ENCODE measurements at regions not wholly inside any gene's neighbourhood (a gene's known extent, or its start where the extent isn't known, plus 50 kb on each side); places are given as distances from the start of the nearest gene placed in this dataset.

DNA sequence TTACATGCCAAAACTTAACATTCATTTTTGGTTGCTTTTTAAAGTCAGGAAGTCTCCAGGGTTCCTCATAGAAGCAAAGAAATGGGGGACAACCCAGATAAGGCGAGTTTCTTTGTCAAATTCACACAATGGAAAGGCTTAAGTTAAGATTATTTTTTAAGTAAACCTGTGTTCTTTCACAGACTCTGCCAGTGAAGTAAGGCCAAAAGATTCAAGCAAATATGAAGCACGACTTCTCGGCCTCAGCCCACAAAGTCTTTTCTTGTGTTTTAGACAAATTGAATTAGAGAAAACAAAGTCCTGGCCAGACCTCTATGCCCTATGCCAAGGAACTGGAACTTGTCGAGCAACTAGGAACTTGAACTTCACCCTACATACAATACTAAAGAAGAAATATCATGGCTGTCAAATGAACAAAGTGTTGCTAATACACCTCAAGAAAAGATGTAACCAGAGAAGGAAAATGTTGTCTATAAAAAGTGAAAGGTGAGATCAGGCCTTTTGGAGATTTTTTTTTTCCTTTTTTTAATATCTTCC lies 540.0 kb upstream of the JARID2 start:
- Mint-ChIP-seq H3K27me3 (no peaks in the 10 kb centered on the region), H3K4me3 (no peak overlapping the region), H3K9me3 (peaks cover 0 to 4% (median 0%) of the 10 kb centered on the region in 3 donors), H3K27ac (no peak overlapping the region), H3K4me1 (peaks cover 5 to 13% (median 8%) of the 10 kb centered on the region in 3 donors), H3K36me3 (peaks cover 7% of the 10 kb centered on the region)

DNA sequence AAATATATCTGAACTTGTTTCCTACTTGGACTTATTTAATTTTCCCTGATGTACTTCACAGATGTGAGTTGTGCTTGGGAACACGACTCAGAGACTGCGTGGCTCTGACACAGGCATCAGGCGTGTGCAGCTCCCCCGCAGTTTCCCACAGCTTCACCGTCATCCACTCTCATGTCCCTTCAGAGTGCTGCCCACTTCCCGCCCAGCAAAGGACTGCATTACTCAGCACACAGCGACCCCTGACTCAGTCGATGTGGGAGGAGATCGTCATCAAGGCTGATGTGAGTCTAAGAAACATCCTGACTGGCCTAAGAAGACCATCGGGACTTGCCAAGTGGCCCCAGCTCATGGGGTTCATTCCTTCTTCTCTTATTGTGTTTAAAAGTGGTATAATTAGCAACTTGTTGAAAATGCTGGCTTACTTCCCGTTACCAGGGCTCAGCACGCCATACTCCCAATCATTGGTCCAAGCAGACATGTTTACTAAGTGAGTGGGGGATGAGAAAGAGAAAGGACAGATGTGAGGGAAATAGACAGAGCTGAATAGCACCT lies 539.4 kb upstream of the JARID2 start:
- Mint-ChIP-seq H3K36me3 (peaks cover 7% of the 10 kb centered on the region), H3K27ac (no peak overlapping the region), H3K9me3 (peaks cover 0 to 4% (median 0%) of the 10 kb centered on the region in 3 donors), H3K4me1 (peaks cover 10 to 18% (median 13%) of the 10 kb centered on the region in 3 donors), H3K27me3 (no peaks in the 10 kb centered on the region), H3K4me3 (no peak overlapping the region)

DNA sequence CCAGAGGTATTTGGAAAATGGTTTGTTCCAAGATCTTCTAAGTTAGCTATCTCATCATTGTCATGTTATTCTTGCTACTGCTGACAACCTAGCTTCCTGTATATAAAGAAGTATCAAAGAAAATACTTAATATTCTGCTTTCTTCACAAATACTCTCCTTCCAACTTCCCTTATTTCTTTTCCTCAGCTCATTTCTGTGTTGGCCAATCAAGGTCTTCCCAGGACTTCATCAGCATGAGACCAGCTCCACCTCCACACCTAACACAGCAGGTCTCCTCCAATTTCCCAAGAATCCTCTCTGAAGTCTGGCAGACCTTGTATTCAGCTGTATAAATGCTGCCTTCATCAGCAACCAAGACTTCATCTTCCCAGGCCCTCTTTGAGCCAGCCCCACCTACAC lies 538.6 kb upstream of the JARID2 start:
- Mint-ChIP-seq H3K4me3 (peak overlapping the region in 1 of 4 donors; percentile 57), H3K36me3 (peaks cover 7% of the 10 kb centered on the region), H3K27ac (no peak overlapping the region), H3K4me1 (peaks cover 10 to 19% (median 13%) of the 10 kb centered on the region in 3 donors), H3K9me3 (peaks cover 0 to 4% (median 0%) of the 10 kb centered on the region in 3 donors), H3K27me3 (no peaks in the 10 kb centered on the region)

DNA sequence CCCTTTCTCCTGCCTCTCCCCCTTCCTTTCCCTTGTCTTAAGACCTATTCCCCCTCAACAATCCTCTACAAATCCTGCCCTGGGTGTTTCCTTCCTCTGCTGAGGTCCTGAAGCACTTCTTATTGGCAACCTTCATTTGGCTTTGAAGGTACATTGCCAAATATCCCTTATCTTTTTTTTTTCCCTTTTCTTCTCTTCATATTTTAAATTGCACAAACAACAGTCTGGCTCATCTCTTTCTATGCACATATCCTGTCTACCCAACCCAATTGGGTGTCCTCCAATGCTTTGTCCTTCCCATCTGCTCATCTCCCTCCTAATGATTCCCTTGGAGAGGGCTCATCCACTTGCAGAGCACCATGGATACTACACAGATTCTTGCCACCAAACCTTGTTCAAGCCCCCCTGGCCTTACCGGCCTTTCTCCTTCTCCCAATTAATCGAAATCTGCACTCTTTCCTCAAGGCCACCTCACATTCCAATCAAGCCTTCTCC lies 537.9 kb upstream of the JARID2 start:
- peaks cover 11 to 19% (median 13%) of the 10 kb centered on the region in 3 donors for H3K4me1 Mint-ChIP-seq
- peaks cover 0 to 4% (median 0%) of the 10 kb centered on the region in 3 donors for H3K9me3 Mint-ChIP-seq
- H3K4me3 Mint-ChIP-seq: no peak overlapping the region
- H3K36me3 Mint-ChIP-seq: peaks cover 7% of the 10 kb centered on the region
- no peak overlapping the region for H3K27ac Mint-ChIP-seq
- H3K27me3 Mint-ChIP-seq: no peaks in the 10 kb centered on the region

DNA sequence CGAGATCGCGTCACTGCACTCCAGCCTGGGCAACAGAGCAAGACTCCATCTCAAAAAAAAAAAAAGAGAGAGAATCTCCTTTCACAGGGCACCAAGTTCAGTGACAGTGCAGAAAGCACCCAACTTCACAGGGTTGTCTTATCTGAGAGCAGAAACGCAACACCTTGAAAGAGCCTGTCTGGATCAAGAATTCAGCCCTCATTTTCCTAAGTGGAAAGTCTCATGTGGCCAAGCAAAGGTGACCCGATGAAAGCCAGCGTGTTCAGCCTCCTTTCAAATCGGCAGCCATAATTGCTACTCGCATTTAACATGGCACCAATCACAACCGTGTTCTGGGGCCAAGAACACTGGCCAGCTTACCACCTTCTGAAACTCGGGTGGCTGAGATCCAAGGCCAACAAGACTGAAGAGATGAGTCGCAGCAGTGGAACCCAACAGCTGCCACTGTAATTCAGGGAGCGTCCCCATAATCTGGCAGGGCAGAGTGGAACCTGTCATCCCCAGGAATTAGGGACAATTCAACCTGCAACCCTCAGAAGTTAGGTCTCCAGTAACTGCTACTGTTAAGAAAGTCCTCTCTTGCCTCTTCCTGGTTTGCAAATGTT lies 536.7 kb upstream of the JARID2 start:
- H3K36me3 Mint-ChIP-seq: peaks cover 3% of the 10 kb centered on the region
- H3K4me3 Mint-ChIP-seq: no peak overlapping the region
- H3K4me1 Mint-ChIP-seq: peaks cover 11 to 19% (median 11%) of the 10 kb centered on the region in 3 donors
- H3K27ac Mint-ChIP-seq: no peak overlapping the region
- peaks cover 0 to 4% (median 0%) of the 10 kb centered on the region in 3 donors for H3K9me3 Mint-ChIP-seq
- H3K27me3 Mint-ChIP-seq: no peaks in the 10 kb centered on the region

DNA sequence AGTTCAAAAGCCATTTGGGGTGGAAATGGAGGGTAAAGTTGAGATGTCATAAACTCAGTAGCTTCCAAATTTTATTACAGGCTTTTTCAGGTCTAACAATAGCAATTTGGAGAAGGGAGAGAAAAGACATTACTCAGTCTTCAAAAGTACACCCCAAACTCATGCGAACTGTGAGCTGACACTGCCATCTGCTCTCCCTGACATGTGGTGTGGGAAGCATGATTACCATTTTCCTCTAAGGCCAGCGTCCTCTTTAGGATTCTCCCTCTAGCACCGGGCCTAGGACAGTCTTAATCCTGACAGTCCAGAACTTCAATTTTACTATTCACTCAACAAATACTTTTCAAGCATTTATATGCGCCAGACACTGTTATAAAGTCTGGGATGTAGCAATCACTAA lies 536.0 kb upstream of the JARID2 start:
- Mint-ChIP-seq H3K36me3 (peaks cover 3% of the 10 kb centered on the region), H3K27me3 (no peaks in the 10 kb centered on the region), H3K4me1 (peaks cover 10 to 19% (median 12%) of the 10 kb centered on the region in 3 donors), H3K27ac (no peak overlapping the region), H3K9me3 (peaks cover 0 to 4% (median 0%) of the 10 kb centered on the region in 3 donors), H3K4me3 (no peak overlapping the region)

DNA sequence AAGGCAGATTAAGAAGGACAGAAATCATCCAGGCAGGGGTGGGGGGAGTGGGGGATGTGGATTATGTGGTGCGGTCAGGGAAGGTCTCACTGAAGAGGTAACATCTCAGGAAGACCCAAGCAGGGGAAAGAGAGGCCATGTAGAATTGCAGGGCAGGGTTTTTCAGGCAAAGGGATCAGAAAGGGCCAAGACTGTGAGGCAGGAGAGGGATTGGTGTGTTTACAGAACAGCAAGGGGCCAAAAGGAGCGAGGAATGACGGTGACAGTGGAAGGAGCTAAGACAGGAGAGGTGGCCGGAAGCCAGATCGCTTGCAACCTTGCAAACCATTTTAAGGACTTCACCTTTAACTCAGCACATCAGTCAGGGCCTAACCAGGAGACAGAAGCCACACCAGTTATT lies 535.4 kb upstream of the JARID2 start:
- H3K27ac Mint-ChIP-seq: no peak overlapping the region
- no peaks in the 10 kb centered on the region for H3K27me3 Mint-ChIP-seq
- H3K4me1 Mint-ChIP-seq: peaks cover 11 to 19% (median 12%) of the 10 kb centered on the region in 3 donors
- H3K36me3 Mint-ChIP-seq: peaks cover 3% of the 10 kb centered on the region
- peaks cover 0 to 4% (median 0%) of the 10 kb centered on the region in 3 donors for H3K9me3 Mint-ChIP-seq
- no peak overlapping the region for H3K4me3 Mint-ChIP-seq

DNA sequence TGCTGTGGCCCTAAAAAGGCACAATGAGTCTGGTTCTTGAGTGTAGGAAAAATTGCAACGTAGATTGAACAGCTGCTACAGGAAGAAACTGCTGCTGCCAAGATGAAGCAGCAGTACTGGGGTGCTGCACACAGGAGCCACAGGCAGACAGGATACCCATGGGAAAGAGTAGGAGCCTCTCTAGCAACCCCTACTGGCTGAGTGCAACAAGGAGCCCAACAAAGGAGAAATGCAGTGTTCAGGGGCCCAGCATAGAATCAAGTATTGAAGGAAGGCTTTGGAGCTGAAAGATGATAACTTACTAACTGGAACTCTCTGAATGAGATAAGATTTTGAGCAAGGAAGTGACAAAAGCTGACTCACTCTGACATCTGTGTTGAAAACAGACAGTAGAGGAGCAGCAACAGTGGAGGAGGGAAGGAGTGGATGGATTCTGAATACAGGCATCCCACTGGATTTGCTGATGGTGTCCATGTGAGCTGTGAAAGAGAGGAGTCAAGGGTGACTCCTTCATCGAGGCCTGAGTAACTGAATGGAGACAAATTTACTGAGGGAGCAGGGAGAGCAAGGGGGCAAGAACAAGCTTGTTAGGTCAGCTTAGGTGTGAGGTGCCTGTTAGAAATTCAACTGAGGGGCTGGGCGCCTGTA lies 534.7 kb upstream of the JARID2 start:
- peak overlapping the region in 2 of 3 donors; percentile 11 to 75 for H3K27ac Mint-ChIP-seq

DNA sequence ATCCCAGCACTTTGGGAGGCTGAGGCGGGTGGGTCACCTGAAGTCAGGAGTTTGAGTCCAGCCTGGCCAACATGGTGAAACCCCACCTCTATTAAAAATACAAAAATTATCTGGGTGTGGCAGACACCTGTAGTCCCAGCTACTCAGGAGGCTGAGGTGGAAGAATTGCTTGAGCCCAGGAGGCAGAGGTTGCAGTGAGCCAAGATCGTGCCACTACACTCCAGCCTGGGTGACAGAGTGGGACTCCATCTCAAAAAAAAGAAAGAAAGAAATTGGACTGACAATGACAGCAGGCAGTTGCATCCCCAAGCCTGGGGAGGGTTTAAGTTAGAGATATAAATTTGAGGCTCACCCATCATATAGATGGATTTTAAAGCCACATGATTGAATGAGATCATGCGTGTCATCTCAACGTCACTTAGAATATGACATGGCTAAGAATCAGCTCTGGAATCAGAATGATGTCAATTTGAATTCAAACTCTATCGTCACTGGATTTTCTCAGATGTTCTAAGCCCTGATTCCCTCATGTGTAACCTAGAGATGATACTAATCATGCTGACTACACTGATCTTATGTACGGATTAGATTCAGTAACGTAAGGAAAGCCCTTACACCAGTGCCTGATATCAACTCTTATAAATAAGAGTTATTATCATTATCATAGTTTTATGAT lies 534.0 kb upstream of the JARID2 start:
- Mint-ChIP-seq H3K9me3 (peaks cover 0 to 4% (median 0%) of the 10 kb centered on the region in 3 donors), H3K27ac (peak overlapping the region in 1 of 3 donors; percentile 11), H3K4me3 (peak overlapping the region in 1 of 4 donors; percentile 42), H3K4me1 (peaks cover 14 to 27% (median 18%) of the 10 kb centered on the region in 3 donors), H3K27me3 (no peaks in the 10 kb centered on the region), H3K36me3 (peaks cover 3% of the 10 kb centered on the region)

More for the DNA sequence above, 534.7 kb upstream of the JARID2 start:
- Mint-ChIP-seq H3K36me3 (peaks cover 3% of the 10 kb centered on the region), H3K4me1 (peaks cover 14 to 23% (median 14%) of the 10 kb centered on the region in 3 donors), H3K4me3 (peak overlapping the region in 2 of 4 donors; percentile 16 to 42), H3K9me3 (peaks cover 0 to 4% (median 0%) of the 10 kb centered on the region in 3 donors), H3K27me3 (no peaks in the 10 kb centered on the region)

DNA sequence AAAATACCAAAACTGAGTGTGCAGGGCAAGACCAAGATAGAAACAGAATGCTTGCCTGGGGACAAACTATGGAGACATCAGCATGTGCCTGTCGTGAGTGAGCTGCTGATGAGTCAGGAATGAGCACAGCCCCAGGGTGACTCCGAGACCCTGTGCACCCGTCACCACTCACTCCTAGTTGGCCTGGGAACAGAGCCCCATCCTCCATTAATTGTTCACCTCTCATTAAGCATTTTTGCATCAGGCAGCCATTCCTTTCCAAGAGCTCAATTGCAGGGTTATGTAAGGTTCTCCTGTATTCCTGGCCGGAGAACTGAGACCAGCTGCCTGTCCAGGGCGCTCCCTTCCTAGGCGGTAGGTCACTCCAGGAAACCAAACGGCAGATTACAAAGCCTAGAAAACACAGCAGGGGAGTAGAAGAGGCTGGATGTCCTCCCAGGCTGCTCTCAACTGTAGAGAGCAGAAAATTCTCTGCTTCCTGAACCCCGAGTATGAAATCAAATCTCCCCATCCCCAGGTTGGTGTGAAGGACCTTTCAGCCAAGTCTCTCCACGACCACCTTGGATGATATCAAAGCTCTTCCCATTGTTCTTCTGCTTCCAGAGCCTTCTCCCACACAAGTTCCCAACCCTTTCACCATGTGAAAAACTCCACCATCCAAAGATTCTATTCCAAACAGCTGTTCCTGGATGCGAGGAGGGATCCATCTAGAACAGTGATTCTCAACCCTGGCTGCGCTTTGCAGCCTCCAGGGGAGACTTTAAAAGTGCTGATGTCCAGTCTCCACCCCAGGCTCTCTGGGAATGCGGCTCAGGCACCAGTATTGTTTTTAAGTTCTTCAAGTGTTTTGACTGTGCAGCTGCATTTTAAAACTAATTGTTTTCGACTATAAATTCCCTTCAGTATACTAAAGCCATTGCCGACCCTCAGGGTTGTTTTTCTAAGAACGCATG lies 532.6 kb upstream of the JARID2 start:
- no peak overlapping the region for H3K4me3 Mint-ChIP-seq
- no peaks in the 10 kb centered on the region for H3K27me3 Mint-ChIP-seq
- H3K36me3 Mint-ChIP-seq: peaks cover 2% of the 10 kb centered on the region
- peaks cover 17 to 28% (median 27%) of the 10 kb centered on the region in 3 donors for H3K4me1 Mint-ChIP-seq
- H3K9me3 Mint-ChIP-seq: peaks cover 0 to 4% (median 0%) of the 10 kb centered on the region in 3 donors
- H3K27ac Mint-ChIP-seq: peak overlapping the region in 1 of 3 donors; percentile 45

DNA sequence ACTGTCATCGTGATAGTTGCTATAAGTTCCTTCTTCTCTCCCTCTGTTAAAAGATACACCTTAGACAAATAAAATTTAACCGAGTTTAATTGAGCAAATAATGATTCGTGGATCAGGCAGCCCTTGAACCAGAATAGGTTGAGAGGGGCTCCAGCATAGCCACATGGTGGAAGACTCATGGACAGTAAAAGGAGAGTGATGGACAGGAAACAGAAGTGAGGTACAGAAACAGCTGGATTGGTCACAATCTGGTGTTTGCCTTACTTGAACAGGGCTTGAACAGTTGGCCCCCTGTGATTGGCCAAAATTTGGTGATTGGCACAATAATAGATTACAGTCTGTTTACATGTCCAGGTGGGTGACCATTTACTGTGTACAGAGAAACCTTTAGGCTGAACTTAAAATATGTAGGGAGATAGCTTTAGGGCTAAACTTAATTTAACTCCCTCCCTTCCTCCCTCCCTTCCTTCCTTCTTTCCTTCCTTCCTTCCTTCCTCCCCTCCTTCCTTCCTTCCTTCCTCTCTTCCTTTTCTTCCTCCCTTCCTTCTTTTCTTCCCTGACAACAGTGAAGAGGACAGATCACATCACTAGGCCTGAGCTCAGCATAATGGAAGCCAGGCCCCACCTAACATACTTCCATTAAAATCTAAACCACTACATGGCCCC lies 531.8 kb upstream of the JARID2 start:
- H3K4me3 Mint-ChIP-seq: no peak overlapping the region
- no peaks in the 10 kb centered on the region for H3K27me3 Mint-ChIP-seq
- peaks cover 17 to 28% (median 27%) of the 10 kb centered on the region in 3 donors for H3K4me1 Mint-ChIP-seq
- H3K36me3 Mint-ChIP-seq: no peaks in the 10 kb centered on the region
- peaks cover 0 to 4% (median 0%) of the 10 kb centered on the region in 3 donors for H3K9me3 Mint-ChIP-seq
- H3K27ac Mint-ChIP-seq: peak overlapping the region in 1 of 3 donors; percentile 67

DNA sequence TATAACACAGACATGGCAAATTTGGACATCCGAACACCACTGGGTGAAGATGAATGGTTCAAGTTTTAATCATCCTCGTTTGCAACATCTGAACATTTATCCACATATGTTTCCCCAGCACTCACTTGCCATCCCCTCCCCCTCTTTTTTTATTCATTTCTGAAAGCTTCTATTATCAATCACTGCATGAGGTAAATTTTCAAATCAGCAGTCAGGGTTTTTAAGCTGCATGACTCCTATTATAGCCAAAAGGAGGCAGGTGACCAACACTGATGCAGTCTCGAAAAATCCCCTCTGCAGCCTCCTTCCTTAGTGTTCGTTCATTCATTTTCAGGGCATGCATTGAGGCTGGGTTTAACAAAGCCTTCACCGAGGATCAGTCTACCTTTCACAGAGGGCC lies 530.8 kb upstream of the JARID2 start:
- H3K36me3 Mint-ChIP-seq: no peaks in the 10 kb centered on the region
- no peak overlapping the region for H3K4me3 Mint-ChIP-seq
- H3K27ac Mint-ChIP-seq: peak overlapping the region in 1 of 3 donors; percentile 19
- no peaks in the 10 kb centered on the region for H3K27me3 Mint-ChIP-seq
- H3K9me3 Mint-ChIP-seq: peaks cover 0 to 4% (median 0%) of the 10 kb centered on the region in 3 donors
- peaks cover 24 to 37% (median 35%) of the 10 kb centered on the region in 3 donors for H3K4me1 Mint-ChIP-seq

DNA sequence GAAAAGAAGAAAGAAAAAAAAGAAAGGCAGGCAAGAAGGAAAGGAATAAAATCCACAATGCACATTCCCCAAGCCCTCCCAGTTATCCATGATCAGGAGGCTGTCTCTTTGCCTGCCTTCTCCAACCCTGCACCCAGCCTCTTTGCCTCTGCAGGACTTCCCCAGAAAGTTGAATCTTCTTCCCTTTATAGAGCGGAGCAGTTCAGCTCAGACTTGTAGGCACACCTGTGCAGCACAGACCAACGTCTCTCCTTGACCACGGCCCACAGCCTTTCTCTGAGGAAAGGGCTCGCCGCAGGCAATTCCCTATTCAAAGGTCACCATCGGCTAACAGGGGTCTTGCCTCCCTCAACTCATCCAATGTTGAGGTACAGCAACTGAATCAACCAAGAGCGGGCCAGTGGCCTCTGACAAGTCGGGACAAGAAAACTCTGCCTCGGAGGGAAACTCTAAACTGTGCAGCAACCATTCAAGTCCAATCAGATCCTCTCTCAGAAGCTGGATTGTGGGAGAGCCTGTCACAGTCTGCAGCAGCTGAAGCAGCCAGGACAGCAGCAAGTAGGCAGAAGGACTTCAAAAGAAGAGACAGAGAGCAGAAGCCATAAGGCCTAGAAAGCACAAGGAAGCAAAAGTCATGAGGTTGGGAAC lies 529.2 kb upstream of the JARID2 start:
- Mint-ChIP-seq H3K36me3 (no peaks in the 10 kb centered on the region), H3K4me1 (peaks cover 27 to 43% (median 42%) of the 10 kb centered on the region in 3 donors), H3K27ac (peak overlapping the region in 1 of 3 donors; percentile 80)

More for the DNA sequence above, 529.2 kb upstream of the JARID2 start:
- Mint-ChIP-seq H3K9me3 (no peaks in the 10 kb centered on the region), H3K27me3 (no peaks in the 10 kb centered on the region), H3K4me3 (peak overlapping the region in 2 of 4 donors; percentile 29 to 54)

All from IgD-negative memory B cell (primary cell).